HEK293 (cell line): ENCODE measurements at regions not wholly inside any gene's neighbourhood (a gene's known extent, or its start where the extent isn't known, plus 50 kb on each side); places are given as distances from the start of the nearest gene placed in this dataset.

Experiments used
- CTCF ChIA-PET: fragments of 350-600 bp; formaldehyde crosslinking; extraction: SDS; loops from one replicate; lab custom pipeline; 2021; ENCODE audit warnings: antibody characterized with exemption; lab: Yijun Ruan, JAX
- POLR2A ChIA-PET: fragments of 300-600 bp; formaldehyde crosslinking; extraction: SDS; loops from one replicate; lab custom pipeline; 2020; ENCODE audit warnings: antibody characterized with exemption, inconsistent platforms; lab: Yijun Ruan, JAX
- H3K27ac ChIP-seq: fragments of 200-500 bp; sonication (Bioruptor generic); 2 replicates; pipeline ENCODE4 v1.5.1; 2014; ENCODE audit warnings: low read depth, low read length, control low read depth, inconsistent platforms; ENCODE audit errors: extremely low read depth
- H3K36me3 ChIP-seq, 2 experiments: fragments of 200-500 bp in 1 of 2; sonication (Bioruptor generic) in 1 of 2; 1 replicate in 1 of 2; 2 replicates in 1 of 2; pipeline ENCODE4 v1.5.1; 2014 to 2017; ENCODE audit warnings: inconsistent platforms in 2 of 2, low read length in 2 of 2; ENCODE audit not compliant: control insufficient read depth in 2 of 2, insufficient read depth in 1 of 2
- H3K4me1 ChIP-seq: fragments of 200-500 bp; sonication (Bioruptor generic); 2 replicates; pipeline ENCODE4 v1.5.1; 2014; ENCODE audit warnings: mild to moderate bottlenecking, low read length, inconsistent platforms; ENCODE audit not compliant: control insufficient read depth, insufficient read depth
- H3K4me3 ChIP-seq: 2 replicates; pipeline ENCODE4 v1.5.1; 2011; ENCODE audit warnings: low read depth, mild to moderate bottlenecking, control low read depth, low read length, moderate library complexity
- H3K9me3 ChIP-seq: fragments of 200-500 bp; sonication (Bioruptor generic); 2 replicates; pipeline ENCODE4 v1.5.1; 2014; ENCODE audit warnings: low read depth, low read length, inconsistent platforms; ENCODE audit not compliant: control insufficient read depth, insufficient read depth
- ELK4 ChIP-seq: IDR thresholded peaks from 2 replicates; pipeline ENCODE4 v1.6.1; 2011; ENCODE audit warnings: mild to moderate bottlenecking, low read depth, low read length, borderline replicate concordance
- KLF1 ChIP-seq: fragments of 450-650 bp; formaldehyde crosslinking; IDR thresholded peaks from 2 replicates; pipeline ENCODE4 v1.5.1; 2016; ENCODE audit warnings: missing biosample characterization, missing genetic modification characterization
- KLF16 ChIP-seq: fragments of 450-650 bp; formaldehyde crosslinking; IDR thresholded peaks from 2 replicates; pipeline ENCODE4 v1.5.1; 2017; ENCODE audit warnings: missing biosample characterization, missing genetic modification characterization
- ZBTB44 ChIP-seq: fragments of 450-650 bp; IDR thresholded peaks from 2 replicates; pipeline ENCODE4 v1.5.1; 2018; ENCODE audit warnings: missing biosample characterization, mild to moderate bottlenecking, missing genetic modification characterization
- ZNF146 ChIP-seq: fragments of 450-650 bp; formaldehyde crosslinking; IDR thresholded peaks from 2 replicates; pipeline ENCODE4 v1.5.1; 2016; ENCODE audit warnings: missing biosample characterization, missing genetic modification characterization
- ZNF2 ChIP-seq: fragments of 450-650 bp; formaldehyde crosslinking; IDR thresholded peaks from 2 replicates; pipeline ENCODE4 v1.5.1; 2016; ENCODE audit warnings: missing biosample characterization, missing genetic modification characterization
- ZNF202 ChIP-seq: fragments of 450-650 bp; formaldehyde crosslinking; IDR thresholded peaks from 2 replicates; pipeline ENCODE4 v1.5.1; 2016; ENCODE audit warnings: missing biosample characterization, missing genetic modification characterization, borderline replicate concordance
- ZNF280D ChIP-seq: fragments of 450-650 bp; formaldehyde crosslinking; IDR thresholded peaks from 2 replicates; pipeline ENCODE4 v1.5.1; 2016; ENCODE audit warnings: missing biosample characterization, missing genetic modification characterization
- ZNF394 ChIP-seq: fragments of 450-650 bp; formaldehyde crosslinking; IDR thresholded peaks from 2 replicates; pipeline ENCODE4 v1.5.1; 2016; ENCODE audit warnings: missing biosample characterization, missing genetic modification characterization, mild to moderate bottlenecking, moderate library complexity, borderline replicate concordance
- ZNF416 ChIP-seq: fragments of 450-650 bp; formaldehyde crosslinking; IDR thresholded peaks from 2 replicates; pipeline ENCODE4 v1.5.1; 2016; ENCODE audit warnings: missing biosample characterization, missing genetic modification characterization
- ZNF623 ChIP-seq: fragments of 450-650 bp; formaldehyde crosslinking; IDR thresholded peaks from 2 replicates; pipeline ENCODE4 v1.5.1; 2016; ENCODE audit warnings: missing biosample characterization, missing genetic modification characterization
- ZNF624 ChIP-seq: fragments of 450-650 bp; formaldehyde crosslinking; IDR thresholded peaks from 2 replicates; pipeline ENCODE4 v1.5.1; 2017; ENCODE audit warnings: missing biosample characterization, missing genetic modification characterization
- ZNF654 ChIP-seq: fragments of 450-650 bp; formaldehyde crosslinking; IDR thresholded peaks from 2 replicates; pipeline ENCODE4 v1.5.1; 2016; ENCODE audit warnings: low read depth, missing biosample characterization, missing genetic modification characterization
- ZNF664 ChIP-seq: fragments of 450-650 bp; formaldehyde crosslinking; IDR thresholded peaks from 2 replicates; pipeline ENCODE4 v1.5.1; 2016; ENCODE audit warnings: missing biosample characterization, missing genetic modification characterization
- ZNF677 ChIP-seq: fragments of 450-650 bp; IDR thresholded peaks from 2 replicates; pipeline ENCODE4 v1.5.0; 2018; ENCODE audit warnings: missing biosample characterization, mild to moderate bottlenecking, missing genetic modification characterization, moderate library complexity
- ZSCAN16 ChIP-seq: fragments of 450-650 bp; formaldehyde crosslinking; IDR thresholded peaks from 2 replicates; pipeline ENCODE4 v1.5.1; 2016; ENCODE audit warnings: missing biosample characterization, missing genetic modification characterization
- ZSCAN23 ChIP-seq: fragments of 450-650 bp; formaldehyde crosslinking; IDR thresholded peaks from 2 replicates; pipeline ENCODE4 v1.5.1; 2016; ENCODE audit warnings: missing biosample characterization, missing genetic modification characterization
- TF ChIP-seq, protein P1 (sequence below): fragments of 450-650 bp; formaldehyde crosslinking; IDR thresholded peaks from 2 replicates; pipeline ENCODE4 v1.5.1; 2017; ENCODE audit warnings: missing biosample characterization, mild to moderate bottlenecking, missing genetic modification characterization, moderate library complexity
- TF ChIP-seq, protein P2 (sequence below): fragments of 450-650 bp; formaldehyde crosslinking; IDR thresholded peaks from 2 replicates; pipeline ENCODE4 v1.5.1; 2016; ENCODE audit warnings: missing biosample characterization, missing genetic modification characterization

DNA sequence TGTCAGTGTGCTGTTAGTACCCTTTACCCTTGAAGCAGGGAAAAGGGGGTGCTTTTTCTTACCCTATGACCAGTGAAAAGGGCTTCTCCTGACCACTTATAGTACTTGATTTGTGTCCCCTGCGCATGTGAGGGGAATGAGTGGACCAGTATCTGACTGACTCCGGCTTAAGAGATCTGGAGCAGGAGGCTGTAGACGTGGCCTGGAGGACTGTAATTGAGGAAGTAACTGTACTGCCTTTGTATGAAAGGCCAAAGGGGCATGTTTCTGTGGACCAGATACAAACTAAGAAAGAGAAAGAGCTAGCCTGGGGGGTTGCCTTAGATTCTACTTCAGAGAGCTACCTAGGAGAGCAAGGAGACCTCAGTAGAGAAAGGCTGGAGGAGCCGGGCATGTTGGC is 89.9 kb upstream of the TBL1XR1 start:
- H3K9me3 ChIP-seq = no peaks in the 10 kb centered on the region
- H3K4me1 ChIP-seq = no peaks in the 10 kb centered on the region
- no peak overlapping the region for H3K4me3 ChIP-seq
- H3K36me3 ChIP-seq = no peaks in the 10 kb centered on the region
- ChIA-PET CTCF (no interaction called here), POLR2A (no interaction called here)
- no peak overlapping the region for H3K27ac ChIP-seq
- TF ChIP-seq ZNF416 (tag by site-specific recombination) (no peak), ZNF624 (tag by site-specific recombination) (no peak), ZSCAN16 (tag by site-specific recombination) (no peak), ZNF623 (no peak), ZSCAN23 (tag by site-specific recombination) (no peak), KLF16 (tag by site-specific recombination) (no peak)

GRCh38 chr3:177290633-177291032 is 93.4 kb upstream of the TBL1XR1 start:
- ChIA-PET POLR2A (no interaction called here), CTCF (no interaction called here)
- H3K36me3 ChIP-seq = no peaks in the 10 kb centered on the region
- H3K27ac ChIP-seq = no peak overlapping the region
- no peaks in the 10 kb centered on the region for H3K9me3 ChIP-seq
- TF ChIP-seq ZNF677 (tag by site-specific recombination) (no peak), ZNF202 (tag by site-specific recombination) (no peak), ZBTB44 (tag by site-specific recombination) (no peak), ZNF146 (no peak), KLF1 (tag by site-specific recombination) (no peak), ZNF664 (tag by site-specific recombination) (no peak), ZNF654 (tag by site-specific recombination) (no peak), ZNF394 (tag by site-specific recombination) (no peak), ZNF280D (no peak), ZNF2 (tag by site-specific recombination) (no peak), ELK4 (no peak)
- TF ChIP-seq, protein P1, sequence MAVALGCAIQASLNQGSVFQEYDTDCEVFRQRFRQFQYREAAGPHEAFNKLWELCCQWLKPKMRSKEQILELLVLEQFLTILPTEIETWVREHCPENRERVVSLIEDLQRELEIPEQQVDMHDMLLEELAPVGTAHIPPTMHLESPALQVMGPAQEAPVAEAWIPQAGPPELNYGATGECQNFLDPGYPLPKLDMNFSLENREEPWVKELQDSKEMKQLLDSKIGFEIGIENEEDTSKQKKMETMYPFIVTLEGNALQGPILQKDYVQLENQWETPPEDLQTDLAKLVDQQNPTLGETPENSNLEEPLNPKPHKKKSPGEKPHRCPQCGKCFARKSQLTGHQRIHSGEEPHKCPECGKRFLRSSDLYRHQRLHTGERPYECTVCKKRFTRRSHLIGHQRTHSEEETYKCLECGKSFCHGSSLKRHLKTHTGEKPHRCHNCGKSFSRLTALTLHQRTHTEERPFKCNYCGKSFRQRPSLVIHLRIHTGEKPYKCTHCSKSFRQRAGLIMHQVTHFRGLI (tag by site-specific recombination) = no peak
- TF ChIP-seq, protein P2, sequence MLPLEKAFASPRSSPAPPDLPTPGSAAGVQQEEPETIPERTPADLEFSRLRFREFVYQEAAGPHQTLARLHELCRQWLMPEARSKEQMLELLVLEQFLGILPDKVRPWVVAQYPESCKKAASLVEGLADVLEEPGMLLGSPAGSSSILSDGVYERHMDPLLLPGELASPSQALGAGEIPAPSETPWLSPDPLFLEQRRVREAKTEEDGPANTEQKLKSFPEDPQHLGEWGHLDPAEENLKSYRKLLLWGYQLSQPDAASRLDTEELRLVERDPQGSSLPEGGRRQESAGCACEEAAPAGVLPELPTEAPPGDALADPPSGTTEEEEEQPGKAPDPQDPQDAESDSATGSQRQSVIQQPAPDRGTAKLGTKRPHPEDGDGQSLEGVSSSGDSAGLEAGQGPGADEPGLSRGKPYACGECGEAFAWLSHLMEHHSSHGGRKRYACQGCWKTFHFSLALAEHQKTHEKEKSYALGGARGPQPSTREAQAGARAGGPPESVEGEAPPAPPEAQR = no peak
- H3K4me3 ChIP-seq = no peak overlapping the region
- H3K4me1 ChIP-seq = no peaks in the 10 kb centered on the region
